ENCODE measurements at regions not wholly inside any gene's neighbourhood (a gene's known extent, or its start where the extent isn't known, plus 50 kb on each side); places are given as distances from the start of the nearest gene placed in this dataset.
"Not testable (repeated sequence)": the region's sequence is repeated elsewhere in the genome, so short reads cannot be mapped to it uniquely, and the experiment has no call there.

- H2BK15ac ChIP-seq (ENCODE audit: low read depth, low read length); H3K23ac ChIP-seq (ENCODE audit: low read depth, low read length); H2AK9ac ChIP-seq (replicated peaks; ENCODE audit: low read depth, low read length, poor library complexity); H3K9me1 ChIP-seq (ENCODE audit: insufficient read depth, low read length); H3K4ac ChIP-seq (ENCODE audit: low read depth, low read length); H2BK5ac ChIP-seq (ENCODE audit: low read depth, low read length, poor library complexity, severe bottlenecking); dilution Hi-C loops (cut with HindIII; ENCODE audit: low sequenced_read_pairs, unreplicated experiment); H2AK5ac ChIP-seq (ENCODE audit: low read depth, low read length); H2BK20ac ChIP-seq (ENCODE audit: low read depth, low read length); H4K20me1 ChIP-seq (ENCODE audit: insufficient read depth, low read length); H3K4me2 ChIP-seq (ENCODE audit: low read depth, low read length); H3K27ac ChIP-seq (ENCODE audit: insufficient read depth, low read length); H3K14ac ChIP-seq (replicated peaks; ENCODE audit: low read depth, low read length); H3K4me3 ChIP-seq (ENCODE audit: insufficient read depth, low read depth, low read length); H3K79me1 ChIP-seq (ENCODE audit: low read depth in 1 of 2, low read length in 2 of 2); H4K91ac ChIP-seq (ENCODE audit: insufficient read depth, low read depth, low read length); H3K36me3 ChIP-seq (ENCODE audit: control insufficient read depth, insufficient read depth, low read length); BruUV-seq (replicated peaks); intact Hi-C loops (cut with micrococcal nuclease); ATAC-seq (ENCODE audit: low read depth); in situ Hi-C loops (cut with MboI; ENCODE audit: low sequenced_read_pairs); H4K8ac ChIP-seq (ENCODE audit: low read depth in 2 of 2, low read length in 2 of 2); DNase-seq; H2AFZ ChIP-seq (replicated peaks; ENCODE audit: low read length, poor library complexity); H3K56ac ChIP-seq (ENCODE audit: extremely low read depth, insufficient read depth, low read length); H3K9ac ChIP-seq (ENCODE audit: low read depth, low read length); CTCF ChIA-PET; H3K18ac ChIP-seq (ENCODE audit: low read depth, low read length); H3K9me3 ChIP-seq (ENCODE audit: control insufficient read depth, insufficient read depth, low read length); H4K5ac ChIP-seq (ENCODE audit: low read depth, low read length); H2BK120ac ChIP-seq (ENCODE audit: low read depth, low read length); H3K4me1 ChIP-seq (ENCODE audit: control insufficient read depth, insufficient read depth, low read length); POLR2A ChIA-PET (ENCODE audit: unreplicated experiment): not testable (repeated sequence)
- 20% methylated on average over 1 of the region's 5 CpGs; no CpG with 5 or more reads in 1 of the 2 experiments for WGBS, 2 experiments (ENCODE audit: extremely low coverage in 2 of 2, insufficient read length in 1 of 2)
- H3K27me3 ChIP-seq (ENCODE audit: control insufficient read depth, insufficient read depth, low read length), result peaks cover 21% of the 10 kb centered on the region
Measured at GRCh38 chrX:39434671-39435070, 633.4 kb downstream of the MID1IP1 start.

GRCh38 chrX:39436538-39436937, 635.3 kb downstream of the MID1IP1 start:
- H4K5ac ChIP-seq (ENCODE audit: low read depth, low read length); H3K9ac ChIP-seq (ENCODE audit: low read depth, low read length); dilution Hi-C loops (cut with HindIII; ENCODE audit: low sequenced_read_pairs, unreplicated experiment); H3K9me1 ChIP-seq (ENCODE audit: insufficient read depth, low read length); in situ Hi-C loops (cut with MboI; ENCODE audit: low sequenced_read_pairs); H3K14ac ChIP-seq (replicated peaks; ENCODE audit: low read depth, low read length); H3K9me3 ChIP-seq (ENCODE audit: control insufficient read depth, insufficient read depth, low read length); ATAC-seq (ENCODE audit: low read depth); H2AFZ ChIP-seq (replicated peaks; ENCODE audit: low read length, poor library complexity); CTCF ChIA-PET; H3K79me1 ChIP-seq (ENCODE audit: low read depth in 1 of 2, low read length in 2 of 2); H3K4me2 ChIP-seq (ENCODE audit: low read depth, low read length); H2AK9ac ChIP-seq (replicated peaks; ENCODE audit: low read depth, low read length, poor library complexity); H4K8ac ChIP-seq (ENCODE audit: low read depth in 2 of 2, low read length in 2 of 2); H3K4me3 ChIP-seq (ENCODE audit: insufficient read depth, low read depth, low read length); H2BK120ac ChIP-seq (ENCODE audit: low read depth, low read length); H2BK5ac ChIP-seq (ENCODE audit: low read depth, low read length, poor library complexity, severe bottlenecking); H3K4me1 ChIP-seq (ENCODE audit: control insufficient read depth, insufficient read depth, low read length); H3K27ac ChIP-seq (ENCODE audit: insufficient read depth, low read length); H3K36me3 ChIP-seq (ENCODE audit: control insufficient read depth, insufficient read depth, low read length); BruUV-seq (replicated peaks); H3K56ac ChIP-seq (ENCODE audit: extremely low read depth, insufficient read depth, low read length); H2BK15ac ChIP-seq (ENCODE audit: low read depth, low read length); H4K91ac ChIP-seq (ENCODE audit: insufficient read depth, low read depth, low read length); H3K23ac ChIP-seq (ENCODE audit: low read depth, low read length); H2BK20ac ChIP-seq (ENCODE audit: low read depth, low read length); H3K18ac ChIP-seq (ENCODE audit: low read depth, low read length); H4K20me1 ChIP-seq (ENCODE audit: insufficient read depth, low read length); POLR2A ChIA-PET (ENCODE audit: unreplicated experiment); H2AK5ac ChIP-seq (ENCODE audit: low read depth, low read length); DNase-seq; H3K4ac ChIP-seq (ENCODE audit: low read depth, low read length); intact Hi-C loops (cut with micrococcal nuclease): not testable (repeated sequence)
- no CpG with 5 or more reads among the region's 4 CpGs for WGBS, 2 experiments (ENCODE audit: extremely low coverage in 2 of 2, insufficient read length in 1 of 2)
- peaks cover 19% of the 10 kb centered on the region for H3K27me3 ChIP-seq (ENCODE audit: control insufficient read depth, insufficient read depth, low read length)

Data from IMR-90 (cell line).